ENCODE measurements at regions not wholly inside any gene's neighbourhood (a gene's known extent, or its start where the extent isn't known, plus 50 kb on each side); places are given as distances from the start of the nearest gene placed in this dataset.

DNA sequence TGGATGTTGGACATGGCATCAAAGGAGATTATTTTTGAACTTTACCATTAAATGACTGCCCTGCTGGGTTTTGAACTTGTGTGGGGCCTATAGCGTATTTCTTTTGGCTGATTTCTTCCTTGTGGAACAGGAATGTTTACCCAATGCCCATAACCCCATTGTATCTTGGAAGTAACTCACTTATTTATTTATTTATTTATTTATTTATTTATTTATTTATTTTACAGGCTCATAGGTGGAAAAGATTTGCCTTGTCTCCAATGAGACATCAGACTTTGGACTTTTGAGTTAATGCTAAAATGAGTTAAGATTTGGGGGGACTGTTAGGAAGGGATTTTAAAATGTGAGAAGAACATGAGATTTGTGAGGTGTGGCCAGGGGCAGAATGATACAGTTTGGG is 273.1 kb downstream of the SLITRK2 start:
- BruUV-seq (replicated peaks) = no TSS peak
- in situ Hi-C loops (cut with MboI; ENCODE audit: low sequenced_read_pairs) (no loop called here), intact Hi-C loops (cut with micrococcal nuclease) (no loop called here), dilution Hi-C loops (cut with HindIII; ENCODE audit: low sequenced_read_pairs, unreplicated experiment) (no loop called here)
- Histone ChIP-seq H4K5ac (ENCODE audit: low read depth, low read length) (no peak overlapping the region), H2AFZ (replicated peaks; ENCODE audit: low read length, poor library complexity) (no peak overlapping the region), H3K4me3 (ENCODE audit: insufficient read depth, low read depth, low read length) (no peak overlapping the region), H3K27ac (ENCODE audit: insufficient read depth, low read length) (no peak overlapping the region), H3K9me1 (ENCODE audit: insufficient read depth, low read length) (no peaks in the 10 kb centered on the region), H3K9ac (ENCODE audit: low read depth, low read length) (no peak overlapping the region), H3K9me3 (ENCODE audit: control insufficient read depth, insufficient read depth, low read length) (peaks cover 6% of the 10 kb centered on the region), H4K8ac (ENCODE audit: low read depth in 2 of 2, low read length in 2 of 2) (no peak overlapping the region), H3K36me3 (ENCODE audit: control insufficient read depth, insufficient read depth, low read length) (no peaks in the 10 kb centered on the region), H3K4me2 (ENCODE audit: low read depth, low read length) (no peak overlapping the region), H2AK5ac (ENCODE audit: low read depth, low read length) (no peak overlapping the region), H2AK9ac (replicated peaks; ENCODE audit: low read depth, low read length, poor library complexity) (no peak overlapping the region), H2BK15ac (ENCODE audit: low read depth, low read length) (no peak overlapping the region), H2BK120ac (ENCODE audit: low read depth, low read length) (no peak overlapping the region), H3K23ac (ENCODE audit: low read depth, low read length) (no peak overlapping the region), H3K79me1 (ENCODE audit: low read depth in 1 of 2, low read length in 2 of 2) (no peaks in the 10 kb centered on the region), H3K56ac (ENCODE audit: extremely low read depth, insufficient read depth, low read length) (no peak overlapping the region), H3K14ac (replicated peaks; ENCODE audit: low read depth, low read length) (no peak overlapping the region), H3K4ac (ENCODE audit: low read depth, low read length) (no peak overlapping the region), H3K18ac (ENCODE audit: low read depth, low read length) (no peak overlapping the region), H2BK20ac (ENCODE audit: low read depth, low read length) (no peak overlapping the region), H4K20me1 (ENCODE audit: insufficient read depth, low read length) (no peaks in the 10 kb centered on the region), H3K4me1 (ENCODE audit: control insufficient read depth, insufficient read depth, low read length) (no peaks in the 10 kb centered on the region), H2BK5ac (ENCODE audit: low read depth, low read length, poor library complexity, severe bottlenecking) (no peak overlapping the region), H4K91ac (ENCODE audit: insufficient read depth, low read depth, low read length) (no peak overlapping the region), H3K27me3 (ENCODE audit: control insufficient read depth, insufficient read depth, low read length) (no peaks in the 10 kb centered on the region)
- TF ChIP-seq RFX5 (IDR thresholded peaks at IDR 0.05; ENCODE audit: low read depth, low read length) (no peak), CEBPB (IDR thresholded peaks at IDR 0.05; ENCODE audit: low read depth, low read length) (no peak), MAFK (IDR thresholded peaks at IDR 0.05; ENCODE audit: low read depth, low read length) (no peak), FOS (IDR thresholded peaks at IDR 0.05; ENCODE audit: low read depth, low read length) (no peak), CHD1 (IDR thresholded peaks at IDR 0.05; ENCODE audit: low read depth, low read length) (no peak), SMC3 (IDR thresholded peaks at IDR 0.05; ENCODE audit: low read depth, low read length) (no peak), RAD21 (IDR thresholded peaks at IDR 0.05; ENCODE audit: low read length) (no peak), MAZ (IDR thresholded peaks at IDR 0.05; ENCODE audit: borderline replicate concordance, low read depth, low read length) (no peak), NFE2L2 (IDR thresholded peaks at IDR 0.05; ENCODE audit: low read depth, low read length) (no peak), MXI1 (IDR thresholded peaks at IDR 0.05; ENCODE audit: borderline replicate concordance, low read depth, low read length) (no peak), POLR2A (IDR thresholded peaks at IDR 0.05; ENCODE audit: low read depth, low read length) (no peak), BHLHE40 (IDR thresholded peaks at IDR 0.05; ENCODE audit: low read depth, low read length) (no peak)
- TF ChIP-seq, protein P1, sequence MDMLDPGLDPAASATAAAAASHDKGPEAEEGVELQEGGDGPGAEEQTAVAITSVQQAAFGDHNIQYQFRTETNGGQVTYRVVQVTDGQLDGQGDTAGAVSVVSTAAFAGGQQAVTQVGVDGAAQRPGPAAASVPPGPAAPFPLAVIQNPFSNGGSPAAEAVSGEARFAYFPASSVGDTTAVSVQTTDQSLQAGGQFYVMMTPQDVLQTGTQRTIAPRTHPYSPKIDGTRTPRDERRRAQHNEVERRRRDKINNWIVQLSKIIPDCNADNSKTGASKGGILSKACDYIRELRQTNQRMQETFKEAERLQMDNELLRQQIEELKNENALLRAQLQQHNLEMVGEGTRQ (IDR thresholded peaks at IDR 0.05; ENCODE audit: low read depth, low read length) = no peak
- TF ChIP-seq, protein P2, sequence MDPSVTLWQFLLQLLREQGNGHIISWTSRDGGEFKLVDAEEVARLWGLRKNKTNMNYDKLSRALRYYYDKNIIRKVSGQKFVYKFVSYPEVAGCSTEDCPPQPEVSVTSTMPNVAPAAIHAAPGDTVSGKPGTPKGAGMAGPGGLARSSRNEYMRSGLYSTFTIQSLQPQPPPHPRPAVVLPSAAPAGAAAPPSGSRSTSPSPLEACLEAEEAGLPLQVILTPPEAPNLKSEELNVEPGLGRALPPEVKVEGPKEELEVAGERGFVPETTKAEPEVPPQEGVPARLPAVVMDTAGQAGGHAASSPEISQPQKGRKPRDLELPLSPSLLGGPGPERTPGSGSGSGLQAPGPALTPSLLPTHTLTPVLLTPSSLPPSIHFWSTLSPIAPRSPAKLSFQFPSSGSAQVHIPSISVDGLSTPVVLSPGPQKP (IDR thresholded peaks at IDR 0.05; ENCODE audit: borderline replicate concordance, low read depth, low read length) = no peak
- TF ChIP-seq, protein P3, sequence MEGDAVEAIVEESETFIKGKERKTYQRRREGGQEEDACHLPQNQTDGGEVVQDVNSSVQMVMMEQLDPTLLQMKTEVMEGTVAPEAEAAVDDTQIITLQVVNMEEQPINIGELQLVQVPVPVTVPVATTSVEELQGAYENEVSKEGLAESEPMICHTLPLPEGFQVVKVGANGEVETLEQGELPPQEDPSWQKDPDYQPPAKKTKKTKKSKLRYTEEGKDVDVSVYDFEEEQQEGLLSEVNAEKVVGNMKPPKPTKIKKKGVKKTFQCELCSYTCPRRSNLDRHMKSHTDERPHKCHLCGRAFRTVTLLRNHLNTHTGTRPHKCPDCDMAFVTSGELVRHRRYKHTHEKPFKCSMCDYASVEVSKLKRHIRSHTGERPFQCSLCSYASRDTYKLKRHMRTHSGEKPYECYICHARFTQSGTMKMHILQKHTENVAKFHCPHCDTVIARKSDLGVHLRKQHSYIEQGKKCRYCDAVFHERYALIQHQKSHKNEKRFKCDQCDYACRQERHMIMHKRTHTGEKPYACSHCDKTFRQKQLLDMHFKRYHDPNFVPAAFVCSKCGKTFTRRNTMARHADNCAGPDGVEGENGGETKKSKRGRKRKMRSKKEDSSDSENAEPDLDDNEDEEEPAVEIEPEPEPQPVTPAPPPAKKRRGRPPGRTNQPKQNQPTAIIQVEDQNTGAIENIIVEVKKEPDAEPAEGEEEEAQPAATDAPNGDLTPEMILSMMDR (conservative IDR thresholded peaks at IDR 0.05; ENCODE audit: low read depth, low read length) = no peak
- DNase-seq = no peak
- no peak for ATAC-seq (ENCODE audit: low read depth)
- CTCF ChIA-PET = no interaction called here
- WGBS, 2 experiments (ENCODE audit: extremely low coverage in 2 of 2, insufficient read length in 1 of 2) = no CpG with 5 or more reads among the region's 1 CpG
- POLR2A ChIA-PET (ENCODE audit: unreplicated experiment) = no interaction called here
